ENCODE measurements at regions not wholly inside any gene's neighbourhood (a gene's known extent, or its start where the extent isn't known, plus 50 kb on each side); places are given as distances from the start of the nearest gene placed in this dataset.

GRCh38 chr2:200159357-200159707, 147.2 kb upstream of the SPATS2L start:
- H3K27me3 ChIP-seq, result no peaks in the 10 kb centered on the region
- no peak for DNase-seq
- no peaks in the 10 kb centered on the region for H3K9me3 ChIP-seq
- in situ Hi-C loops (cut with MboI; ENCODE audit: low pct_ligation_motif_present in 1 of 4, low pct_unique_long_range_greater_than_20kb in 1 of 4, low sequenced_read_pairs in 3 of 4), result no loop called here
- H3K36me3 ChIP-seq, result no peaks in the 10 kb centered on the region
- H3K4me3 ChIP-seq, result no peak overlapping the region
- no peak overlapping the region for H3K27ac ChIP-seq
- H3K4me1 ChIP-seq, result peaks cover 0 to 5% (median 0%) of the 10 kb centered on the region in 4 donors
- no peak for TF ChIP-seq EP300 (IDR thresholded peaks at IDR 0.05; ENCODE audit: low read depth)
- TF ChIP-seq POLR2A (IDR thresholded peaks at IDR 0.05), result no peak
- no peak for TF ChIP-seq POLR2AphosphoS5 (IDR thresholded peaks at IDR 0.05)
- no peak for TF ChIP-seq CTCF (IDR thresholded peaks at IDR 0.05)
- intact Hi-C loops (cut with DNase I; ENCODE audit: low total_unique reads), result no loop called here

DNA sequence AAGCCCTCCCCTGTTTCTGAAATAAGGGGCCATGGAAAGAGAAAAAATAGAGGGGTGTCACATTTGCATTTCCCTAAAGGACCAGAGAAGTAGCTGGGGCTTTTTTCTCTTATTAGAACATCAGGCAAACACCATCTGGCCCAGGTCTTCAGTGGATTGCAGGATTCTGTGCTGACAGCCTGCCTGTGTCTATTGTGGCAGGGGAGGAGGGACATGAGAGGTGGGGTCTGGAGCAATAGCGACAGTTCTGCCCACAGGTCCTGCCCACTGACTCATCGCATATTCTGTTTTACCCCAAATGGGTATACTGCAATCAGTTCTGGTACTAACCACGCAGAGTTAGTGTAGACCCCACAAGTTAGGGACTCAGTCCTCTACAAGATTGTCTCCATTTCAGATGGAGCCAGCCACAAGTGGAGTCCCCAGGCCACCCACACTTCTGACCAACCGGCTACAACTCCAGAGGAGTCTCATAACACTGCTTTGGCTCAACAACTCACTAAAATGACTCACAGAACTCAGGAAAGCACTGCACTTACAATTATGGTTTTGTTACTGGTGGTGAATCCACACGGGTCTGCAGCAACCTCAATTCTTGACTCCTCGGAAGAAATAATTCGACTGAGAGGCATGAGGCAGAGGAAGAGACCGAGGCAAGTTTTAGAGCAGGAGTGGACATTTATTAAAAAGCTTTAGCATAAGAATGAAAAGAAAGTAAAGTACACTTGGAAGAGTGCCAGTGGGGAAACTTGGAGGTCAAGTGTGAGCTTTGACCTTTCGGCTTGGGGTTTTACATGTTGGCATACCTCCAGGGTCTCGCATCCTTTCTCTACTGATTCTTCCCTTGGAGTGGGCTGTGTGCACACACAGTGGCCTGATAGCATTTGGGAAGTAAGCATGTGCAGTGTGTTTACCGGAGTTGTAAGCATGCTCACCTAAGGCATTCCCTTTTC, 146.4 kb upstream of the SPATS2L start:
- intact Hi-C loops (cut with DNase I; ENCODE audit: low total_unique reads), result no loop called here
- H3K27ac ChIP-seq, result no peak overlapping the region
- 71 to 87% methylated on average over 3 to 11 of the region's 11 CpGs for WGBS, 2 donors (ENCODE audit: low coverage in 1 of 2)

DNA sequence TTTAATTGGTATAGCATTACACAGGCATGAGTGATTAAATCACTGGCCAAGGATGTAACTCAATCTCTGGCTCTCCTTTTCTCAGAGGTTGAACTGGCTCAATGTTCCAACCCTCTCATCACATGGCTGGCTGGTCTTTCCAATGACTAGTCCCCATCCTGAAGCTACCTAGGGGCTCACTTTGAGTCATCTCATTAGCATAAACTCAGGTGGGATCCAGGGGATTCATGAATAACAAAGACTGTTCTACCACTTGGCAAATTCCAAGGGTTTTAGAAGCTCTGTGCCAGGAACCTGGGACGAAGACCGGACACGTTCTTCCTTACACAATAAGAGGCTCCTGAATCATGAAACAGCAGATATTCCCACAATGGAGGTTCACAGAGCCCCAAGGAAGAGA, 145.0 kb upstream of the SPATS2L start:
- intact Hi-C loops (cut with DNase I; ENCODE audit: low total_unique reads), result no loop called here
- no peak for DNase-seq
- H3K27ac ChIP-seq, result no peak overlapping the region
- WGBS, 2 donors (ENCODE audit: low coverage in 1 of 2), result 85% methylated on average over 3 of the region's 3 CpGs; no CpG with 5 or more reads in 1 of the 2 donors
- no peak overlapping the region for H3K4me3 ChIP-seq
- peaks cover 0 to 5% (median 0%) of the 10 kb centered on the region in 4 donors for H3K4me1 ChIP-seq
- H3K9me3 ChIP-seq, result peaks cover 0 to 7% of the 10 kb centered on the region in 2 donors
- in situ Hi-C loops (cut with MboI; ENCODE audit: low pct_ligation_motif_present in 1 of 4, low pct_unique_long_range_greater_than_20kb in 1 of 4, low sequenced_read_pairs in 3 of 4), result no loop called here
- no peaks in the 10 kb centered on the region for H3K36me3 ChIP-seq
- TF ChIP-seq CTCF (IDR thresholded peaks at IDR 0.05) (no peak), POLR2A (IDR thresholded peaks at IDR 0.05) (no peak), EP300 (IDR thresholded peaks at IDR 0.05; ENCODE audit: low read depth) (no peak), POLR2AphosphoS5 (IDR thresholded peaks at IDR 0.05) (no peak)
- H3K27me3 ChIP-seq, result no peaks in the 10 kb centered on the region

More for the DNA sequence above, 146.4 kb upstream of the SPATS2L start:
- H3K36me3 ChIP-seq, result no peaks in the 10 kb centered on the region
- H3K9me3 ChIP-seq, result no peaks in the 10 kb centered on the region
- peaks cover 0 to 5% (median 0%) of the 10 kb centered on the region in 4 donors for H3K4me1 ChIP-seq
- H3K4me3 ChIP-seq, result no peak overlapping the region
- in situ Hi-C loops (cut with MboI; ENCODE audit: low pct_ligation_motif_present in 1 of 4, low pct_unique_long_range_greater_than_20kb in 1 of 4, low sequenced_read_pairs in 3 of 4), result no loop called here
- no peaks in the 10 kb centered on the region for H3K27me3 ChIP-seq
- TF ChIP-seq POLR2AphosphoS5 (IDR thresholded peaks at IDR 0.05) (no peak), EP300 (IDR thresholded peaks at IDR 0.05; ENCODE audit: low read depth) (no peak), CTCF (IDR thresholded peaks at IDR 0.05) (no peak), POLR2A (IDR thresholded peaks at IDR 0.05) (no peak)
- DNase-seq, result no peak

DNA sequence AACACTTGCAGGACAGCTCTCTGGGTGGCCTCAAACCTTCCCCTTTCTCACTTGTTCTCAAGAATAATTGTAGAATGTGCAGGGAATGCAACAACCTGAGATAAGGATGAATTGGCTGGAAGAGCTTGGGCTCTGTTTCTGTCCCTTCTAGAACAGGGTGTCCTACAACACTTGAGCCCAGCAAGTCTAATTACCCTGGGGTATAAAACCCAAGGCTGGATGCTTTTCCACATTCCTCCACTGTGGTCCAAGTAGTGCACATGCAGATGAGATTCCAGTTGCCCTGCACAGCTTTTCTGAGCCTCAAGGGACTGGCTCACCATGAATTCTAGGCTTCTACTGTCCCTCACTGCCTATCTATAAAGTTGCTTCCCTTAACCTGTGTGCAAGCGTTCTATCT, 140.8 kb upstream of the SPATS2L start:
- Histone ChIP-seq H3K27me3 (no peaks in the 10 kb centered on the region), H3K27ac (no peak overlapping the region), H3K4me3 (no peak overlapping the region), H3K9me3 (peaks cover 0 to 7% of the 10 kb centered on the region in 2 donors), H3K4me1 (peaks cover 0 to 5% (median 0%) of the 10 kb centered on the region in 4 donors), H3K36me3 (no peaks in the 10 kb centered on the region)
- in situ Hi-C loops (cut with MboI; ENCODE audit: low pct_ligation_motif_present in 1 of 4, low pct_unique_long_range_greater_than_20kb in 1 of 4, low sequenced_read_pairs in 3 of 4) (no loop called here), intact Hi-C loops (cut with DNase I; ENCODE audit: low total_unique reads) (no loop called here)
- DNase-seq, result no peak
- TF ChIP-seq POLR2A (IDR thresholded peaks at IDR 0.05) (no peak), POLR2AphosphoS5 (IDR thresholded peaks at IDR 0.05) (no peak), EP300 (IDR thresholded peaks at IDR 0.05; ENCODE audit: low read depth) (no peak), CTCF (IDR thresholded peaks at IDR 0.05) (no peak)
- 100% methylated on average over 1 of the region's 1 CpG for WGBS, 2 donors (ENCODE audit: low coverage in 1 of 2)

Measured in transverse colon (tissue), 4 donors.